Caco-2 (cell line): ENCODE measurements at regions not wholly inside any gene's neighbourhood (a gene's known extent, or its start where the extent isn't known, plus 50 kb on each side); places are given as distances from the start of the nearest gene placed in this dataset.

Experiments
- BruUV-seq: library from RNA; stranded (reverse); fragments of 400-500 nt; replicated peaks from 2 replicates; lab custom pipeline; 2021; lab: Mats Ljungman, UMichigan
- CTCF ChIA-PET: fragments of 300-600 bp; sonication (Branson Sonifier 250); formaldehyde crosslinking; loops from one replicate; lab custom pipeline; 2022; ENCODE audit warnings: antibody characterized with exemption; lab: Charles Lee
- POLR2A ChIA-PET: fragments of 300-600 bp; sonication (Branson Sonifier 250); formaldehyde crosslinking; loops from one replicate; lab custom pipeline; 2022; ENCODE audit warnings: antibody characterized with exemption; lab: Charles Lee
- DNase-seq, 2 experiments: peaks; one replicate each; pipeline versions ENCODE4 v3.0.0 to v3.0.0-alpha.2; 2020 to 2022
- H3K27me3 ChIP-seq: replicated peaks from 2 replicates; pipeline ENCODE4 v1.6.0; 2011; ENCODE audit warnings: low read length; ENCODE audit not compliant: control insufficient read depth, insufficient read depth
- H3K36me3 ChIP-seq: 2 replicates; pipeline ENCODE4 v1.5.1; 2011; ENCODE audit warnings: low read length; ENCODE audit not compliant: control insufficient read depth, insufficient read depth
- H3K4me1 ChIP-seq: fragments of 250-450 bp; sonication (Bioruptor Pico); 2 replicates; pipeline ENCODE4 v1.5.1; 2020; ENCODE audit warnings: mild to moderate bottlenecking
- H3K4me3 ChIP-seq: 2 replicates; pipeline ENCODE4 v1.5.1; 2011; ENCODE audit warnings: low read depth, mild to moderate bottlenecking, control low read depth, low read length
- H3K9me3 ChIP-seq: fragments of 250-450 bp; sonication (Bioruptor Pico); 2 replicates; pipeline ENCODE4 v1.5.1; 2020; ENCODE audit warnings: mild to moderate bottlenecking, moderate library complexity
- H3K27ac Mint-ChIP-seq: one replicate; pipeline ENCODE4 v1.8.0; 2022; ENCODE audit warnings: mixed read lengths; ENCODE audit not compliant: unreplicated experiment
- H3K27me3 Mint-ChIP-seq: one replicate; pipeline ENCODE4 v1.8.0; 2022; ENCODE audit warnings: mixed read lengths; ENCODE audit not compliant: insufficient read depth, unreplicated experiment
- H3K36me3 Mint-ChIP-seq: one replicate; pipeline ENCODE4 v1.8.0; 2022; ENCODE audit warnings: mild to moderate bottlenecking, mixed read lengths; ENCODE audit not compliant: insufficient read depth, unreplicated experiment
- H3K4me1 Mint-ChIP-seq: one replicate; pipeline ENCODE4 v1.8.0; 2022; ENCODE audit warnings: low read depth, mixed read lengths; ENCODE audit not compliant: unreplicated experiment
- H3K4me3 Mint-ChIP-seq: one replicate; pipeline ENCODE4 v1.8.0; 2022; ENCODE audit warnings: mild to moderate bottlenecking, moderate library complexity, mixed read lengths; ENCODE audit not compliant: unreplicated experiment
- H3K9me3 Mint-ChIP-seq: one replicate; pipeline ENCODE4 v1.8.0; 2022; ENCODE audit warnings: mixed read lengths; ENCODE audit not compliant: unreplicated experiment
- intact Hi-C: fragments of 100-400 bp; cut with micrococcal nuclease; formaldehyde crosslinking; loops from one replicate; pipeline ENCODE4 v1.10.0; 2022; ENCODE audit not compliant: unreplicated experiment
- TF ChIP-seq, protein P1 (sequence below), 2 experiments: fragments of 200-600 bp in 1 of 2; IDR thresholded peaks; 1 replicate in 1 of 2; 2 replicates in 1 of 2; pipeline versions ENCODE4 v1.5.1 to v1.8.0; 2011 to 2022; ENCODE audit warnings: antibody characterized with exemption in 1 of 2, control low read depth in 1 of 2, inconsistent platforms in 1 of 2, low read depth in 1 of 2, low read length in 1 of 2, mild to moderate bottlenecking in 1 of 2, moderate library complexity in 1 of 2; ENCODE audit not compliant: insufficient read depth in 1 of 2, severe bottlenecking in 1 of 2, unreplicated experiment in 1 of 2

DNA sequence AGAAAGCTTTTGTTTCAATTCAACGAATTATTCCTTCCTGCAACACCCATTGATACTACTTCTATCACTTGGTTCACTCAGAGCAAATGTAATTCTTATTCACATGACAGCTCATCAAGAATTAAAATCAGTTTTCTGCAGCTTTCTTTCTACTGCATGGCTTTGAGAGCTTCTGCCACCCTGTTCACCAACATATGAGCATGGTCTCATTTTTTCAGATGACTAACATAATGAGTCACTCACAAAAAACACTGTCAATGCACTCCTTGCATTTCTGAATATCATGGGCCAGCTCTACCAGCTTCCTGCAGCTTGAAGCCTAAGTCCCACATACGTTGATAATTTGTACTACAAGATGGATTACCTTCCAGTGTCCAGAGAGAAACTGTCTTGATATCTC is 342.9 kb downstream of the LRATD1 start:
- TF ChIP-seq, protein P1, sequence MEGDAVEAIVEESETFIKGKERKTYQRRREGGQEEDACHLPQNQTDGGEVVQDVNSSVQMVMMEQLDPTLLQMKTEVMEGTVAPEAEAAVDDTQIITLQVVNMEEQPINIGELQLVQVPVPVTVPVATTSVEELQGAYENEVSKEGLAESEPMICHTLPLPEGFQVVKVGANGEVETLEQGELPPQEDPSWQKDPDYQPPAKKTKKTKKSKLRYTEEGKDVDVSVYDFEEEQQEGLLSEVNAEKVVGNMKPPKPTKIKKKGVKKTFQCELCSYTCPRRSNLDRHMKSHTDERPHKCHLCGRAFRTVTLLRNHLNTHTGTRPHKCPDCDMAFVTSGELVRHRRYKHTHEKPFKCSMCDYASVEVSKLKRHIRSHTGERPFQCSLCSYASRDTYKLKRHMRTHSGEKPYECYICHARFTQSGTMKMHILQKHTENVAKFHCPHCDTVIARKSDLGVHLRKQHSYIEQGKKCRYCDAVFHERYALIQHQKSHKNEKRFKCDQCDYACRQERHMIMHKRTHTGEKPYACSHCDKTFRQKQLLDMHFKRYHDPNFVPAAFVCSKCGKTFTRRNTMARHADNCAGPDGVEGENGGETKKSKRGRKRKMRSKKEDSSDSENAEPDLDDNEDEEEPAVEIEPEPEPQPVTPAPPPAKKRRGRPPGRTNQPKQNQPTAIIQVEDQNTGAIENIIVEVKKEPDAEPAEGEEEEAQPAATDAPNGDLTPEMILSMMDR (IDR thresholded peaks at IDR 0.05; ENCODE audit: insufficient read depth in 1 of 2, low read depth in 1 of 2, low read length in 1 of 2, severe bottlenecking in 1 of 2, unreplicated experiment in 1 of 2) = no peak
- Mint-ChIP-seq H3K27me3 (peaks cover 11% of the 10 kb centered on the region), H3K27ac (no peak overlapping the region), H3K36me3 (no peaks in the 10 kb centered on the region), H3K9me3 (no peaks in the 10 kb centered on the region), H3K4me1 (no peaks in the 10 kb centered on the region), H3K4me3 (no peak overlapping the region)
- Histone ChIP-seq H3K4me1 (no peaks in the 10 kb centered on the region), H3K27me3 (no peaks in the 10 kb centered on the region), H3K36me3 (no peaks in the 10 kb centered on the region), H3K4me3 (no peak overlapping the region), H3K9me3 (no peaks in the 10 kb centered on the region)
- intact Hi-C loops = no loop called here
- DNase-seq = no peak
- BruUV-seq = no TSS peak
- POLR2A ChIA-PET = no interaction called here
- CTCF ChIA-PET = no interaction called here

DNA sequence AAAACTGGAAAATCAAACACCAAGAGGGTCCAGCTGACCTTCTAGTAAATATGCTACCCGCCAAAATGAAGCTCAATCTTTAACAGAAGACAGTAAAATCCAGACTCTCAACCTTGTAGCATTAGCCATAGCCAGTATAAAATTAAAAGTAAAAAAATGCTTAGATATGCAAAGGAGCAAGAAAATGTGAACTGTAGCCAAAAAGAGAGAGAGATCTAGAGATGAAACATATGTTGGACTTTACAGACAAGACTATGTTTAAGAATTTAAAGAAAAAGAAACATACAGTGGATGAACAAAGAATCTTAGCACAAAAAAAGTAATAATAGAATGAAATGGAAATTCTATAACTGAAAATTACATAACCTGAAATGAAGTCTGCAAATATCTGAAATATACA is 344.5 kb downstream of the LRATD1 start:
- H3K27me3 Mint-ChIP-seq = peaks cover 14% of the 10 kb centered on the region
- Histone ChIP-seq H3K36me3 (no peaks in the 10 kb centered on the region), H3K4me3 (no peak overlapping the region), H3K4me1 (no peaks in the 10 kb centered on the region), H3K27me3 (no peaks in the 10 kb centered on the region), H3K9me3 (no peaks in the 10 kb centered on the region)
- POLR2A ChIA-PET = no interaction called here
- H3K4me1 Mint-ChIP-seq = no peaks in the 10 kb centered on the region
- CTCF ChIA-PET = no interaction called here
- intact Hi-C loops = no loop called here
- BruUV-seq = no TSS peak
- TF ChIP-seq, protein P1 (IDR thresholded peaks at IDR 0.05; ENCODE audit: insufficient read depth in 1 of 2, low read depth in 1 of 2, low read length in 1 of 2, severe bottlenecking in 1 of 2, unreplicated experiment in 1 of 2) = no peak
- no peaks in the 10 kb centered on the region for H3K9me3 Mint-ChIP-seq
- DNase-seq = no peak
- H3K27ac Mint-ChIP-seq = no peak overlapping the region
- H3K36me3 Mint-ChIP-seq = no peaks in the 10 kb centered on the region
- no peak overlapping the region for H3K4me3 Mint-ChIP-seq

DNA sequence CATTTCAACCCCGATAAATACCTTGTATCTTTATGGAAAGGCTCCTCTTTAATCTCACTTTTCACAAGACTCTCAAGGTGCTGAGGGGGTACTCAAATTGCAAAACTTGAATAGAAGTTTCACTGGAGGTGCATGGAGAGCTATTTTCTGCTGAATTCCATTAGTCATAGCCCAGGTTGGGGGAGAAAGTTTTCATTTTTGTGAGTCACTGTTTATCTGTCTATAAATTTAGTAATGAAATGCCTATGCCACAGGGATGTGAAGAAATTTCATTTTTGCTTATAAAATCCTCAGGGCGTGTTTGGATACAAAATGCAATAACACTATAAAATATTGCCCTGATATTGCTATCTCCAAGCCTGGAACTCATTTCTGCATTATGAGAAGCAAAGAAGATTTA is 346.3 kb downstream of the LRATD1 start:
- intact Hi-C loops = no loop called here
- TF ChIP-seq, protein P1 (IDR thresholded peaks at IDR 0.05; ENCODE audit: insufficient read depth in 1 of 2, low read depth in 1 of 2, low read length in 1 of 2, severe bottlenecking in 1 of 2, unreplicated experiment in 1 of 2) = no peak
- BruUV-seq = no TSS peak
- H3K9me3 ChIP-seq = no peaks in the 10 kb centered on the region
- Mint-ChIP-seq H3K36me3 (no peaks in the 10 kb centered on the region), H3K4me3 (no peak overlapping the region), H3K9me3 (no peaks in the 10 kb centered on the region), H3K4me1 (no peaks in the 10 kb centered on the region), H3K27ac (no peak overlapping the region), H3K27me3 (peaks cover 24% of the 10 kb centered on the region)
- H3K4me3 ChIP-seq = no peak overlapping the region
- POLR2A ChIA-PET = no interaction called here
- H3K27me3 ChIP-seq = no peaks in the 10 kb centered on the region
- no peaks in the 10 kb centered on the region for H3K4me1 ChIP-seq
- CTCF ChIA-PET = no interaction called here
- no peaks in the 10 kb centered on the region for H3K36me3 ChIP-seq
- DNase-seq = no peak
